ENCODE measurements at regions not wholly inside any gene's neighbourhood (a gene's known extent, or its start where the extent isn't known, plus 50 kb on each side); places are given as distances from the start of the nearest gene placed in this dataset.

- Histone ChIP-seq H3K9me2 (ENCODE audit: insufficient read depth) (no peaks in the 10 kb centered on the region), H3K36me3 (ENCODE audit: low read depth) (no peaks in the 10 kb centered on the region), H3K27ac (no peak overlapping the region), H3K9me3 (ENCODE audit: low read depth) (no peaks in the 10 kb centered on the region), H3K4me1 (ENCODE audit: insufficient read depth) (peaks cover under 1% of the 10 kb centered on the region; the same call in 1 of the 2 replicates), H4K20me1 (ENCODE audit: insufficient read depth) (no peaks in the 10 kb centered on the region), H3K4me3 (no peak overlapping the region), H3K9ac (no peak overlapping the region), H3F3A (ENCODE audit: insufficient read depth) (peaks cover 4% of the 10 kb centered on the region; the same call in 1 of the 2 replicates), H3K27me3 (replicated peaks; ENCODE audit: insufficient read depth) (no peaks in the 10 kb centered on the region), H3K4me2 (ENCODE audit: unreplicated experiment) (no peak overlapping the region), H3K79me2 (ENCODE audit: insufficient read depth) (no peaks in the 10 kb centered on the region), H2AFZ (no peak overlapping the region)
- in situ Hi-C loops (cut with MboI) = loop anchor here (10.0 to 25.0 kb wide), 2 partner anchors 144 to 481 kb away; no protein-coding TSS in a partner anchor
- TF ChIP-seq EZH2phosphoT487 (IDR thresholded peaks at IDR 0.05; ENCODE audit: insufficient read depth, low read depth) = no peak
- TF ChIP-seq EZH2 (IDR thresholded peaks at IDR 0.05; ENCODE audit: insufficient read depth, poor library complexity, severe bottlenecking) = no peak
- no peak for DNase-seq
- WGBS, 2 experiments (ENCODE audit: low coverage in 1 of 2, low lambda C conversion rate in 2 of 2, missing lambda C conversion rate in 2 of 2) = 80 to 83% methylated on average over 3 of the region's 3 CpGs
Measured at GRCh38 chr9:87818308-87818707, 64.4 kb upstream of the SPATA31E1 start.

GRCh38 chr9:87824216-87824875 lies 58.3 kb upstream of the SPATA31E1 start:
- DNase-seq = no peak
- WGBS, 2 experiments (ENCODE audit: low coverage in 1 of 2, low lambda C conversion rate in 2 of 2, missing lambda C conversion rate in 2 of 2) = 90 to 94% methylated on average over 25 to 30 of the region's 31 CpGs

GRCh38 chr9:87824886-87825285 lies 57.8 kb upstream of the SPATA31E1 start:
- Histone ChIP-seq H3K4me2 (ENCODE audit: unreplicated experiment) (no peak overlapping the region), H3K9me2 (ENCODE audit: insufficient read depth) (no peaks in the 10 kb centered on the region), H3K9me3 (ENCODE audit: low read depth) (no peaks in the 10 kb centered on the region), H3K27ac (no peak overlapping the region), H4K20me1 (ENCODE audit: insufficient read depth) (no peaks in the 10 kb centered on the region), H3K79me2 (ENCODE audit: insufficient read depth) (no peaks in the 10 kb centered on the region), H3K4me3 (no peak overlapping the region), H3F3A (ENCODE audit: insufficient read depth) (peaks cover 4% of the 10 kb centered on the region; the same call in 1 of the 2 replicates), H3K4me1 (ENCODE audit: insufficient read depth) (peaks cover 6% of the 10 kb centered on the region; the same call in 1 of the 2 replicates), H2AFZ (no peak overlapping the region), H3K27me3 (replicated peaks; ENCODE audit: insufficient read depth) (no peaks in the 10 kb centered on the region), H3K36me3 (ENCODE audit: low read depth) (no peaks in the 10 kb centered on the region), H3K9ac (no peak overlapping the region)
- in situ Hi-C loops (cut with MboI) = loop anchor here (25.0 kb wide), 1 partner anchor 488 kb away; no protein-coding TSS in a partner anchor
- no peak for DNase-seq
- TF ChIP-seq EZH2 (IDR thresholded peaks at IDR 0.05; ENCODE audit: insufficient read depth, poor library complexity, severe bottlenecking) (no peak), EZH2phosphoT487 (IDR thresholded peaks at IDR 0.05; ENCODE audit: insufficient read depth, low read depth) (no peak)
- 92% methylated on average over 23 to 24 of the region's 24 CpGs for WGBS, 2 experiments (ENCODE audit: low coverage in 1 of 2, low lambda C conversion rate in 2 of 2, missing lambda C conversion rate in 2 of 2)

More at GRCh38 chr9:87824216-87824875, 58.3 kb upstream of the SPATA31E1 start:
- Histone ChIP-seq H3K4me1 (ENCODE audit: insufficient read depth) (peaks cover 6% of the 10 kb centered on the region; the same call in 1 of the 2 replicates), H3K9me3 (ENCODE audit: low read depth) (no peaks in the 10 kb centered on the region), H3K9me2 (ENCODE audit: insufficient read depth) (no peaks in the 10 kb centered on the region), H3F3A (ENCODE audit: insufficient read depth) (no peaks in the 10 kb centered on the region), H3K27ac (no peak overlapping the region), H3K27me3 (replicated peaks; ENCODE audit: insufficient read depth) (no peaks in the 10 kb centered on the region), H3K36me3 (ENCODE audit: low read depth) (no peaks in the 10 kb centered on the region), H3K9ac (no peak overlapping the region), H3K4me2 (ENCODE audit: unreplicated experiment) (no peak overlapping the region), H3K4me3 (no peak overlapping the region), H3K79me2 (ENCODE audit: insufficient read depth) (no peaks in the 10 kb centered on the region), H2AFZ (no peak overlapping the region), H4K20me1 (ENCODE audit: insufficient read depth) (no peaks in the 10 kb centered on the region)
- TF ChIP-seq EZH2phosphoT487 (IDR thresholded peaks at IDR 0.05; ENCODE audit: insufficient read depth, low read depth) (no peak), EZH2 (IDR thresholded peaks at IDR 0.05; ENCODE audit: insufficient read depth, poor library complexity, severe bottlenecking) (no peak)
- in situ Hi-C loops (cut with MboI) = loop anchor here (25.0 kb wide), 1 partner anchor 487 kb away; no protein-coding TSS in a partner anchor

GRCh38 chr9:87826331-87826730 lies 56.3 kb upstream of the SPATA31E1 start:
- in situ Hi-C loops (cut with MboI) = no loop called here
- Histone ChIP-seq H3K27me3 (replicated peaks; ENCODE audit: insufficient read depth) (no peaks in the 10 kb centered on the region), H3K9me2 (ENCODE audit: insufficient read depth) (no peaks in the 10 kb centered on the region), H3K4me3 (no peak overlapping the region), H3K4me2 (ENCODE audit: unreplicated experiment) (no peak overlapping the region), H2AFZ (no peak overlapping the region), H3K79me2 (ENCODE audit: insufficient read depth) (no peaks in the 10 kb centered on the region), H3K9ac (no peak overlapping the region), H3K36me3 (ENCODE audit: low read depth) (no peaks in the 10 kb centered on the region), H3K27ac (no peak overlapping the region), H4K20me1 (ENCODE audit: insufficient read depth) (no peaks in the 10 kb centered on the region), H3K4me1 (ENCODE audit: insufficient read depth) (peaks cover 6% of the 10 kb centered on the region; the same call in 1 of the 2 replicates), H3F3A (ENCODE audit: insufficient read depth) (peaks cover 4% of the 10 kb centered on the region; the same call in 1 of the 2 replicates), H3K9me3 (ENCODE audit: low read depth) (no peaks in the 10 kb centered on the region)
- TF ChIP-seq EZH2 (IDR thresholded peaks at IDR 0.05; ENCODE audit: insufficient read depth, poor library complexity, severe bottlenecking) = no peak
- TF ChIP-seq EZH2phosphoT487 (IDR thresholded peaks at IDR 0.05; ENCODE audit: insufficient read depth, low read depth) = no peak
- DNase-seq = no peak

Data from GM23248 (cell line).